H1 (cell line): ENCODE measurements at regions not wholly inside any gene's neighbourhood (a gene's known extent, or its start where the extent isn't known, plus 50 kb on each side); places are given as distances from the start of the nearest gene placed in this dataset.

Experiments used
- CREB1 ChIP-seq: IDR thresholded peaks from 2 replicates; pipeline ENCODE4 v1.6.1; 2012; ENCODE audit warnings: inconsistent platforms
- KDM5A ChIP-seq: fragments of 200-600 bp; IDR thresholded peaks from 2 replicates; pipeline ENCODE4 v1.7.1; 2012; ENCODE audit warnings: mild to moderate bottlenecking, low read length, inconsistent platforms, mixed read lengths
- NRF1 ChIP-seq: IDR thresholded peaks from 2 replicates; pipeline ENCODE4 v1.6.1; 2011; ENCODE audit warnings: mild to moderate bottlenecking, low read depth, low read length, improper control_type of control experiment
- PHF8 ChIP-seq: fragments of 200-600 bp; sonication (generic); conservative IDR thresholded peaks from 2 replicates; pipeline ENCODE4 v1.7.1; 2012; ENCODE audit warnings: low read depth, mild to moderate bottlenecking, inconsistent platforms, low read length, moderate library complexity
- SAP30 ChIP-seq: fragments of 300-600 bp; sonication (generic); IDR thresholded peaks from 2 replicates; pipeline ENCODE4 v1.7.1; 2012; ENCODE audit warnings: low read length, moderate library complexity, mild to moderate bottlenecking, inconsistent platforms; ENCODE audit not compliant: insufficient read depth, insufficient replicate concordance
- SIX5 ChIP-seq: IDR thresholded peaks from 2 replicates; pipeline ENCODE4 v1.6.1; 2011; ENCODE audit warnings: mild to moderate bottlenecking, low read depth, low read length
- TEAD4 ChIP-seq: IDR thresholded peaks from 2 replicates; pipeline ENCODE4 v1.6.1; 2012; ENCODE audit warnings: low read depth, low read length, inconsistent platforms, mixed read lengths

GRCh38 chr6:147138835-147139234, 65.4 kb upstream of the STXBP5 start (continued):
- TF ChIP-seq PHF8 (no peak), SAP30 (no peak), NRF1 (no peak), SIX5 (no peak), TEAD4 (no peak), KDM5A (no peak), CREB1 (no peak)
